Mammary epithelial cell (primary cell): ENCODE measurements at regions not wholly inside any gene's neighbourhood (a gene's known extent, or its start where the extent isn't known, plus 50 kb on each side); places are given as distances from the start of the nearest gene placed in this dataset.

ENCODE experiments used
- CTCF ChIP-seq, 2 donors: IDR thresholded peaks in 1 of 2; conservative IDR thresholded peaks in 1 of 2; 2 replicates each; pipeline ENCODE4 v1.5.1; 2011 to 2012; ENCODE audit warnings: inconsistent platforms in 2 of 2, low read length in 2 of 2, mild to moderate bottlenecking in 2 of 2, control low read depth in 1 of 2, low read depth in 1 of 2; ENCODE audit not compliant: insufficient read depth in 1 of 2; ENCODE audit errors: extremely low read depth in 1 of 2
- EZH2 ChIP-seq: IDR thresholded peaks from 2 replicates; pipeline ENCODE4 v1.6.1; 2012; ENCODE audit warnings: low read length, inconsistent platforms, borderline replicate concordance

DNA sequence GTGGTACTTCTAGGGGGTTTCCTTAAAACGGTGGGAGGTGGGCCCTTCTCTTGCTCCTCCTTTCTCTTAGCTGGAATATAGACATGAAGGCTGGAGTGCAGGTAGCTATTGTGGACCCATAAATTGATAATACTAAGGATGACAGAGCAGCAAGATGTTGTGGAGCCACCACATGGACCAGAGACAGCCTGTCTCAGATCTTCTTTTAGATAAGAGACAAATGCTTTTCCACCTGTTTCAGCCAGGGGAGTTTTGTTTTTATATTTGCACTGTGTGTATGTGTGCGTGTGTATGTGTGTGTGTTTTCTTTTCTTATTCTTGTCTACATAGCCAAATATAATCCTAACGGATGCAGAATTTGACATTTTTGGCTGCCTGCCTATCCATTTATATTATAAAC is 62.9 kb upstream of the HIF1A start:
- no peak for TF ChIP-seq EZH2
- no peak for TF ChIP-seq CTCF (conservative IDR thresholded peaks at IDR 0.05 in 1 of 2, IDR thresholded peaks at IDR 0.05 in 1 of 2; ENCODE audit: extremely low read depth in 1 of 2, insufficient read depth in 1 of 2, low read depth in 1 of 2, low read length in 2 of 2)
